CD4-positive, alpha-beta T cell (primary cell): ENCODE measurements at regions not wholly inside any gene's neighbourhood (a gene's known extent, or its start where the extent isn't known, plus 50 kb on each side); places are given as distances from the start of the nearest gene placed in this dataset.

Experiments used
- ATAC-seq: fragments of 200-7000 bp; cut with Tn5 transposase; one replicate; pipeline ENCODE4 v1.10.0; 2022; ENCODE audit warnings: mild to moderate bottlenecking; ENCODE audit not compliant: poor library complexity
- CTCF ChIA-PET: fragments of 350-600 bp; sonication (Branson Sonifier 250); formaldehyde crosslinking; loops from one replicate; lab custom pipeline; 2021; ENCODE audit warnings: antibody characterized with exemption, inconsistent platforms; lab: Charles Lee
- POLR2A ChIA-PET: fragments of 350-600 bp; sonication (Branson Sonifier 250); formaldehyde crosslinking; loops from one replicate; lab custom pipeline; 2021; ENCODE audit warnings: antibody characterized with exemption, inconsistent platforms; lab: Charles Lee
- DNase-seq, 14 experiments: peaks; one replicate each; pipeline ENCODE4 v3.0.0-alpha.2; 2013 to 2020; ENCODE audit warnings: mixed read lengths in 2 of 14
- H3K27ac ChIP-seq, 2 donors: one replicate each; pipeline versions ENCODE4 v1.5.1 to v1.7.0; 2013; ENCODE audit warnings: low read length in 2 of 2, low read depth in 1 of 2, mild to moderate bottlenecking in 1 of 2
- H3K27me3 ChIP-seq, 2 experiments: 1 replicate in 1 of 2; 2 replicates in 1 of 2; pipeline versions ENCODE4 v1.6.1 to v1.7.0; 2013; ENCODE audit warnings: low read length in 2 of 2, control low read depth in 1 of 2, mild to moderate bottlenecking in 1 of 2, moderate library complexity in 1 of 2; ENCODE audit not compliant: insufficient read depth in 2 of 2, control insufficient read depth in 1 of 2
- H3K36me3 ChIP-seq: one replicate; pipeline ENCODE4 v1.6.1; 2013; ENCODE audit warnings: low read length, control low read depth; ENCODE audit not compliant: insufficient read depth
- H3K4me1 ChIP-seq: one replicate; pipeline ENCODE4 v1.6.1; 2013; ENCODE audit warnings: low read length, control low read depth; ENCODE audit not compliant: insufficient read depth
- H3K4me3 ChIP-seq: one replicate; pipeline ENCODE4 v1.5.1; 2013; ENCODE audit warnings: mild to moderate bottlenecking, low read length, moderate library complexity
- H3K9me3 ChIP-seq, 2 experiments: 1 replicate in 1 of 2; 2 replicates in 1 of 2; pipeline versions ENCODE4 v1.6.1 to v1.7.0; 2013; ENCODE audit warnings: low read length in 2 of 2, mild to moderate bottlenecking in 2 of 2, control low read depth in 1 of 2, moderate library complexity in 1 of 2; ENCODE audit not compliant: control insufficient read depth in 1 of 2, insufficient read depth in 1 of 2
- H3K27ac Mint-ChIP-seq: one replicate; pipeline ENCODE4 v1.8.0; 2020; ENCODE audit warnings: mixed read lengths
- H3K27me3 Mint-ChIP-seq: one replicate; pipeline ENCODE4 v1.8.0; 2021; ENCODE audit warnings: mixed read lengths
- H3K36me3 Mint-ChIP-seq: one replicate; pipeline ENCODE4 v1.8.0; 2021; ENCODE audit warnings: low read depth, mixed read lengths
- H3K4me1 Mint-ChIP-seq: one replicate; pipeline ENCODE4 v1.8.0; 2021; ENCODE audit warnings: low read depth, mixed read lengths
- H3K4me3 Mint-ChIP-seq: one replicate; pipeline ENCODE4 v1.8.0; 2020; ENCODE audit warnings: mild to moderate bottlenecking, mixed read lengths
- H3K9me3 Mint-ChIP-seq: one replicate; pipeline ENCODE4 v1.8.0; 2020; ENCODE audit warnings: mixed read lengths
- CTCF ChIP-seq: fragments of 200-600 bp; IDR thresholded peaks from one replicate; pipeline ENCODE4 v1.8.0; 2022; ENCODE audit warnings: antibody characterized with exemption, mild to moderate bottlenecking
- intact Hi-C, 2 experiments: fragments of 100-400 bp; cut with DNase I in 1 of 2; cut with micrococcal nuclease in 1 of 2; formaldehyde crosslinking; loops; one replicate each; pipeline versions ENCODE4 v1.15.1 to v1.9.0; 2023 to 2025; cut with DNase I, micrococcal nuclease

- ATAC-seq (no peak), DNase-seq (no peak)
- H3K4me1 ChIP-seq = no peaks in the 10 kb centered on the region
- no peak overlapping the region for H3K27ac ChIP-seq
- no peak for TF ChIP-seq CTCF
- ChIA-PET CTCF (no interaction called here), POLR2A (no interaction called here)
- no peak overlapping the region for H3K4me3 ChIP-seq
- H3K36me3 ChIP-seq = no peaks in the 10 kb centered on the region
- H3K4me1 Mint-ChIP-seq = no peaks in the 10 kb centered on the region
- no peaks in the 10 kb centered on the region for H3K9me3 ChIP-seq
- intact Hi-C loops = no loop called here
- no peaks in the 10 kb centered on the region for H3K36me3 Mint-ChIP-seq
- H3K27me3 Mint-ChIP-seq = peaks cover 13% of the 10 kb centered on the region
- no peaks in the 10 kb centered on the region for H3K9me3 Mint-ChIP-seq
- no peak overlapping the region for H3K4me3 Mint-ChIP-seq
- H3K27me3 ChIP-seq = peaks cover 0 to 4% of the 10 kb centered on the region in 2 experiments
- H3K27ac Mint-ChIP-seq = no peak overlapping the region
These were observed 223.1 kb upstream of the POGK start for GRCh38 chr1:166616206-166616605.

DNA sequence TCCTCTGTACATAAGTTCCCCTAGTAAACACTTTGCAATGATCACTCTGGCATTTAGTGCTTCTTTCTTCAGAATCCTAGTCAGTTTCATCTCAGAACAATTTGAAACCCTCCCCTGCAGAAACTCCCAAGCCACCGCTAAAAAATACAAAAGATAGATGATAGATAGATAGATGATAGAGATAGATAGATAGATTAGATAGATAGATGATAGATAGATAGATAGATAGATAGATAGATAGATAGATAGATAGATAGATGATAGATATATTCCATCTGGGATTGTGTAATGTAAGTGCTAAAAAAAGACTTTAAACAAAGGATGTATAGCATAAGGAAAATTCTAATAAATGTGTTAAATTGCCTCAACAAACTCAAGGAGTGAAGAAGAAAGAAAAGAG lies 212.6 kb upstream of the POGK start:
- Mint-ChIP-seq H3K27ac (no peak overlapping the region), H3K9me3 (no peaks in the 10 kb centered on the region), H3K27me3 (peaks cover 26% of the 10 kb centered on the region), H3K4me3 (no peak overlapping the region), H3K4me1 (no peaks in the 10 kb centered on the region), H3K36me3 (no peaks in the 10 kb centered on the region)
- H3K4me3 ChIP-seq = no peak overlapping the region
- H3K9me3 ChIP-seq = no peaks in the 10 kb centered on the region
- ChIA-PET POLR2A (no interaction called here), CTCF (no interaction called here)
- no peaks in the 10 kb centered on the region for H3K36me3 ChIP-seq
- H3K4me1 ChIP-seq = no peaks in the 10 kb centered on the region
- no peak for ATAC-seq
- intact Hi-C loops = no loop called here
- H3K27ac ChIP-seq = no peak overlapping the region
- DNase-seq = no peak
- peaks cover 0 to 6% of the 10 kb centered on the region in 2 experiments for H3K27me3 ChIP-seq
- no peak for TF ChIP-seq CTCF

GRCh38 chr1:166627558-166627957 lies 211.7 kb upstream of the POGK start:
- Histone ChIP-seq H3K27me3 (peaks cover 0 to 5% of the 10 kb centered on the region in 2 experiments), H3K27ac (no peak overlapping the region), H3K36me3 (no peaks in the 10 kb centered on the region), H3K9me3 (no peaks in the 10 kb centered on the region), H3K4me3 (no peak overlapping the region), H3K4me1 (no peaks in the 10 kb centered on the region)
- Mint-ChIP-seq H3K27ac (no peak overlapping the region), H3K4me3 (no peak overlapping the region), H3K9me3 (no peaks in the 10 kb centered on the region), H3K27me3 (peaks cover 18% of the 10 kb centered on the region), H3K36me3 (no peaks in the 10 kb centered on the region), H3K4me1 (no peaks in the 10 kb centered on the region)
- DNase-seq (no peak), ATAC-seq (no peak)
- intact Hi-C loops = no loop called here
- POLR2A ChIA-PET = no interaction called here
- CTCF ChIA-PET = no interaction called here
- no peak for TF ChIP-seq CTCF
